ENCODE measurements at regions not wholly inside any gene's neighbourhood (a gene's known extent, or its start where the extent isn't known, plus 50 kb on each side); places are given as distances from the start of the nearest gene placed in this dataset.

- TF ChIP-seq, protein P1, sequence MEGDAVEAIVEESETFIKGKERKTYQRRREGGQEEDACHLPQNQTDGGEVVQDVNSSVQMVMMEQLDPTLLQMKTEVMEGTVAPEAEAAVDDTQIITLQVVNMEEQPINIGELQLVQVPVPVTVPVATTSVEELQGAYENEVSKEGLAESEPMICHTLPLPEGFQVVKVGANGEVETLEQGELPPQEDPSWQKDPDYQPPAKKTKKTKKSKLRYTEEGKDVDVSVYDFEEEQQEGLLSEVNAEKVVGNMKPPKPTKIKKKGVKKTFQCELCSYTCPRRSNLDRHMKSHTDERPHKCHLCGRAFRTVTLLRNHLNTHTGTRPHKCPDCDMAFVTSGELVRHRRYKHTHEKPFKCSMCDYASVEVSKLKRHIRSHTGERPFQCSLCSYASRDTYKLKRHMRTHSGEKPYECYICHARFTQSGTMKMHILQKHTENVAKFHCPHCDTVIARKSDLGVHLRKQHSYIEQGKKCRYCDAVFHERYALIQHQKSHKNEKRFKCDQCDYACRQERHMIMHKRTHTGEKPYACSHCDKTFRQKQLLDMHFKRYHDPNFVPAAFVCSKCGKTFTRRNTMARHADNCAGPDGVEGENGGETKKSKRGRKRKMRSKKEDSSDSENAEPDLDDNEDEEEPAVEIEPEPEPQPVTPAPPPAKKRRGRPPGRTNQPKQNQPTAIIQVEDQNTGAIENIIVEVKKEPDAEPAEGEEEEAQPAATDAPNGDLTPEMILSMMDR (IDR thresholded peaks at IDR 0.05 in 8 of 11, conservative IDR thresholded peaks at IDR 0.05 in 3 of 11): no peak
- TF ChIP-seq POLR2AphosphoS5 (IDR thresholded peaks at IDR 0.05): no peak
Observed at GRCh38 chr5:2174538-2174937, 291.8 kb upstream of the IRX4 start.

Data from spleen (tissue), 7 donors.